Fibroblast of pulmonary artery (primary cell): ENCODE measurements at regions not wholly inside any gene's neighbourhood (a gene's known extent, or its start where the extent isn't known, plus 50 kb on each side); places are given as distances from the start of the nearest gene placed in this dataset.

ENCODE experiments used
- DNase-seq: peaks from one replicate; pipeline ENCODE4 v3.0.0-alpha.2; 2010; ENCODE audit warnings: low read depth
- H3K4me3 ChIP-seq: replicated peaks from 2 replicates; pipeline ENCODE4 v1.5.1; 2011; ENCODE audit warnings: low read depth, mild to moderate bottlenecking, control low read depth, low read length, moderate library complexity
- CTCF ChIP-seq: IDR thresholded peaks from 2 replicates; pipeline ENCODE4 v1.5.1; 2011; ENCODE audit warnings: mild to moderate bottlenecking, control low read depth, low read length, inconsistent platforms; ENCODE audit errors: missing control alignments

- no peak for TF ChIP-seq CTCF
- no peak for DNase-seq
- no peak overlapping the region for H3K4me3 ChIP-seq
Measured at GRCh38 chr4:160811956-160812355, 1351.8 kb downstream of the FSTL5 start.

- DNase-seq, result no peak
- TF ChIP-seq CTCF, result no peak
- H3K4me3 ChIP-seq, result no peak overlapping the region
Measured at GRCh38 chr4:160814726-160815125, 1349.1 kb downstream of the FSTL5 start.

GRCh38 chr4:160818571-160818970 lies 1345.2 kb downstream of the FSTL5 start:
- H3K4me3 ChIP-seq, result no peak overlapping the region
- no peak for TF ChIP-seq CTCF
- DNase-seq, result no peak

- no peak overlapping the region for H3K4me3 ChIP-seq
- DNase-seq, result no peak
- no peak for TF ChIP-seq CTCF
Measured at GRCh38 chr4:160819791-160820190, 1344.0 kb downstream of the FSTL5 start.

GRCh38 chr4:160824481-160824880 lies 1339.3 kb downstream of the FSTL5 start:
- no peak overlapping the region for H3K4me3 ChIP-seq
- no peak for TF ChIP-seq CTCF
- DNase-seq, result no peak

GRCh38 chr4:160825644-160826338 lies 1338.0 kb downstream of the FSTL5 start:
- no peak for DNase-seq
- TF ChIP-seq CTCF, result no peak
- no peak overlapping the region for H3K4me3 ChIP-seq

GRCh38 chr4:160826339-160826679 lies 1337.5 kb downstream of the FSTL5 start:
- no peak overlapping the region for H3K4me3 ChIP-seq
- no peak for DNase-seq
- no peak for TF ChIP-seq CTCF
